ENCODE measurements at regions not wholly inside any gene's neighbourhood (a gene's known extent, or its start where the extent isn't known, plus 50 kb on each side); places are given as distances from the start of the nearest gene placed in this dataset.

GRCh38 chr17:12521416-12521815 is 144.3 kb upstream of the MYOCD start:
- no peaks in the 10 kb centered on the region for H3K36me3 ChIP-seq
- H3K4me3 ChIP-seq (ENCODE audit: low read depth, low read length): no peak overlapping the region
- H3K4me1 ChIP-seq: no peaks in the 10 kb centered on the region
- no peak for TF ChIP-seq CTCF (IDR thresholded peaks at IDR 0.05; ENCODE audit: low read depth, low read length)
- H3K9me3 ChIP-seq: no peaks in the 10 kb centered on the region
- DNase-seq: no peak
- no peaks in the 10 kb centered on the region for H3K27me3 ChIP-seq

- no peak overlapping the region for H3K4me3 ChIP-seq (ENCODE audit: low read depth, low read length)
- H3K27me3 ChIP-seq: no peaks in the 10 kb centered on the region
- no peaks in the 10 kb centered on the region for H3K36me3 ChIP-seq
- H3K9me3 ChIP-seq: no peaks in the 10 kb centered on the region
- no peak for TF ChIP-seq CTCF (IDR thresholded peaks at IDR 0.05; ENCODE audit: low read depth, low read length)
- no peaks in the 10 kb centered on the region for H3K4me1 ChIP-seq
- no peak for DNase-seq
These were observed 143.4 kb upstream of the MYOCD start for GRCh38 chr17:12522336-12522735.

GRCh38 chr17:12522743-12523183 is 142.9 kb upstream of the MYOCD start:
- no peak for TF ChIP-seq CTCF (IDR thresholded peaks at IDR 0.05; ENCODE audit: low read depth, low read length)
- H3K9me3 ChIP-seq: no peaks in the 10 kb centered on the region
- H3K36me3 ChIP-seq: no peaks in the 10 kb centered on the region
- DNase-seq: no peak
- H3K27me3 ChIP-seq: no peaks in the 10 kb centered on the region
- H3K4me3 ChIP-seq (ENCODE audit: low read depth, low read length): no peak overlapping the region
- no peaks in the 10 kb centered on the region for H3K4me1 ChIP-seq

- Histone ChIP-seq H3K4me3 (ENCODE audit: low read depth, low read length) (no peak overlapping the region), H3K27me3 (no peaks in the 10 kb centered on the region), H3K4me1 (no peaks in the 10 kb centered on the region), H3K36me3 (no peaks in the 10 kb centered on the region), H3K9me3 (no peaks in the 10 kb centered on the region)
- no peak for TF ChIP-seq CTCF (IDR thresholded peaks at IDR 0.05; ENCODE audit: low read depth, low read length)
- DNase-seq: no peak
These were observed 142.4 kb upstream of the MYOCD start for GRCh38 chr17:12523244-12523643.

- no peak for DNase-seq
- TF ChIP-seq CTCF (IDR thresholded peaks at IDR 0.05; ENCODE audit: low read depth, low read length): no peak
- H3K36me3 ChIP-seq: no peaks in the 10 kb centered on the region
- no peaks in the 10 kb centered on the region for H3K4me1 ChIP-seq
- no peak overlapping the region for H3K4me3 ChIP-seq (ENCODE audit: low read depth, low read length)
- no peaks in the 10 kb centered on the region for H3K9me3 ChIP-seq
- no peaks in the 10 kb centered on the region for H3K27me3 ChIP-seq
These were observed 137.7 kb upstream of the MYOCD start for GRCh38 chr17:12528036-12528435.

GRCh38 chr17:12530161-12530560 is 135.5 kb upstream of the MYOCD start:
- no peak for TF ChIP-seq CTCF (IDR thresholded peaks at IDR 0.05; ENCODE audit: low read depth, low read length)
- H3K4me3 ChIP-seq (ENCODE audit: low read depth, low read length): no peak overlapping the region
- H3K27me3 ChIP-seq: no peaks in the 10 kb centered on the region
- H3K4me1 ChIP-seq: no peaks in the 10 kb centered on the region
- H3K9me3 ChIP-seq: no peaks in the 10 kb centered on the region
- no peaks in the 10 kb centered on the region for H3K36me3 ChIP-seq
- DNase-seq: no peak
